GM12891 (cell line): ENCODE measurements at regions not wholly inside any gene's neighbourhood (a gene's known extent, or its start where the extent isn't known, plus 50 kb on each side); places are given as distances from the start of the nearest gene placed in this dataset.

Source experiments
- DNase-seq: peaks from one replicate; pipeline ENCODE4 v3.0.0; 2011; ENCODE audit warnings: low spot score; ENCODE audit not compliant: insufficient read length
- FAIRE-seq: peaks from 2 replicates; lab custom pipeline; 2011; peaks lifted over from hg19 to GRCh38; lab: Jason Lieb, UNC
- PAX5 ChIP-seq: IDR thresholded peaks from 2 replicates; pipeline ENCODE4 v1.6.1; 2011; ENCODE audit warnings: low read length, moderate library complexity, mild to moderate bottlenecking; ENCODE audit not compliant: insufficient read depth, severe bottlenecking
- POLR2A ChIP-seq: IDR thresholded peaks from 2 replicates; pipeline ENCODE4 v1.6.1; 2011; ENCODE audit warnings: low read depth, low read length, control low read depth
- POLR2AphosphoS5 ChIP-seq: IDR thresholded peaks from 2 replicates; pipeline ENCODE4 v1.6.1; 2011; ENCODE audit warnings: low read depth, low read length, control low read depth
- POU2F2 ChIP-seq: IDR thresholded peaks from 2 replicates; pipeline ENCODE4 v1.6.1; 2011; ENCODE audit warnings: low read depth, mild to moderate bottlenecking, control low read depth, low read length, moderate library complexity
- SPI1 ChIP-seq: IDR thresholded peaks from 2 replicates; pipeline ENCODE4 v1.6.1; 2011; ENCODE audit warnings: low read depth, low read length, control low read depth
- TAF1 ChIP-seq: IDR thresholded peaks from 2 replicates; pipeline ENCODE4 v1.6.1; 2011; ENCODE audit warnings: low read depth, low read length, control low read depth

DNA sequence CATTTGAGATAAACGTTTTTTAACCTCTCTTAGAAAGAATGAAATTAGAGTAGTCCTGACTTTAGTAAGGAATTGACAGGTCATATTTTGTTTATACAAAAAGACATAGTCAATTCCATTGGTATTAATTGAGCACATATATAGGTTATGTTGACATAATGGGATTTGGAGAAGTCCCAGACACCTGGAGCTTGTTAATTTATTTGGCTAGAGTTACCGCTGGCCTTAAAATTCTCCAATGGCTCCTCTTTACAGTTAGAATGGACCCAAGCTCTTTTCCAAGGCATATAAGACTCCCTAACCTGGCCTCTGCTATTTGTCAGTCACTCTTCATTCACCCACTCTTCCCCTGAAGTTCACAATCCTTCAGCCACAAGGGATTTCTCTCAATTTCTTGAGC is 221.3 kb downstream of the CBLN4 start:
- no peak for TF ChIP-seq SPI1
- no peak for TF ChIP-seq POLR2AphosphoS5
- TF ChIP-seq TAF1, result no peak
- no peak for TF ChIP-seq POLR2A
- no peak for TF ChIP-seq PAX5
- no peak for TF ChIP-seq POU2F2
- no peak for FAIRE-seq
- no peak for DNase-seq

DNA sequence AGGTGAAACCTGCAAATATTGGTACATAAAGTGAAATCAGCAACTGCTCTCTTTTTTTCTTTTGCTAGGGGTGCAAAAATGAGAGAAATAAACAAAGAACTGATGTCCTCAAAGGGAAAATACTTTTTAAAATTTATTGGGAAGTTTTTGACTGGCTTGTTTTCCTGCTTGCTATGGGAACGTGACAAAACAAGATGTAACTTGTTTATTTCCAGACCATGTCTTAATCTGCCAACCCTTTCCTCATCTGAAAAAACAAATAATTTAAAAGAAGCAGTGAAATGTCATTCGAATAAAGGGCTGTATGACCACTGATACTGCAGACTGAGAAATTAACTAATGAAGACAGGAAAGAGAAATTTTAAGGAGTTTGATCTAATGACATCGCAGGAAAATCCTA is 221.9 kb downstream of the CBLN4 start:
- FAIRE-seq, result no peak
- DNase-seq, result no peak
- TF ChIP-seq TAF1 (no peak), PAX5 (no peak), SPI1 (no peak), POLR2AphosphoS5 (no peak), POU2F2 (no peak), POLR2A (no peak)

DNA sequence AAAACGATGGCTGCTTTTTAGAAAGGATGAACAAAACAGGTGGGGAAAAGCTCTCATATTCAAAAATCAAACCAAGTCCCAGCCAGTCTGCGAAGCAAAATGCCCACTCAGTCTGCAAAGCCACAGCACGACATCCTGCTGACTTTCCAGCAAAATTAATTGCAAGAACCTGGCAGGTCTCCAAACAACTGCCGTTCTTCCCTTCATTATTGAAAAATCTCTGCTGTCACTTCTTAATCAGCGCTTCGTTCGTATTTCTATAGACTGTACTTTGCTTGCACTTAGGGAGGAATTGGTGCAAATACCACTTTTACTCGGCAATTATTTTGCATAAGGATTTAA is 222.4 kb downstream of the CBLN4 start:
- DNase-seq (no peak), FAIRE-seq (no peak)
- no peak for TF ChIP-seq PAX5
- no peak for TF ChIP-seq SPI1
- TF ChIP-seq TAF1, result no peak
- TF ChIP-seq POLR2A, result no peak

- FAIRE-seq (no peak), DNase-seq (no peak)
- TF ChIP-seq TAF1 (no peak), PAX5 (no peak), POLR2AphosphoS5 (no peak), SPI1 (no peak), POLR2A (no peak), POU2F2 (no peak)
These were observed 223.0 kb downstream of the CBLN4 start for GRCh38 chr20:55782224-55782911.

DNA sequence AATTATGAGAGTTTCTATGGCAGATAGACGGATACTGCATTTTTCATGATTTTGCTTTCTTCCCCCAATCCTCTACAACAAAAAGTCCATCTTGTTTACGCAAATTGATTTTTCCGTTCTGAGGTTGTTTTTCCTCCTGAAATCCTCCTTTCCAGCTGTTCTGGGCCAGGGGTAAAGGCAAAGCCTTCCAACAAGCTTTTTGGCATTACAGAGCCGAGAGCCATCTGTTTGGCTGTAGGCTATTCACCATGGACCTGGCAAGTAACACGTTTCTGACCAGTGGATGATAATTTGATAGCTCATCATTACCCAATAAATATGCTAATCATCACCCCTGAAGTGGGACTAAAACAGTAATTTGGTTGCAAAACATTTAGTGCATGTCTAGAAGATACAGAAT is 226.5 kb downstream of the CBLN4 start:
- no peak for TF ChIP-seq POU2F2
- TF ChIP-seq PAX5, result no peak
- TF ChIP-seq SPI1, result no peak
- TF ChIP-seq TAF1, result no peak
- no peak for TF ChIP-seq POLR2AphosphoS5
- no peak for TF ChIP-seq POLR2A
- FAIRE-seq, result no peak
- DNase-seq, result no peak

DNA sequence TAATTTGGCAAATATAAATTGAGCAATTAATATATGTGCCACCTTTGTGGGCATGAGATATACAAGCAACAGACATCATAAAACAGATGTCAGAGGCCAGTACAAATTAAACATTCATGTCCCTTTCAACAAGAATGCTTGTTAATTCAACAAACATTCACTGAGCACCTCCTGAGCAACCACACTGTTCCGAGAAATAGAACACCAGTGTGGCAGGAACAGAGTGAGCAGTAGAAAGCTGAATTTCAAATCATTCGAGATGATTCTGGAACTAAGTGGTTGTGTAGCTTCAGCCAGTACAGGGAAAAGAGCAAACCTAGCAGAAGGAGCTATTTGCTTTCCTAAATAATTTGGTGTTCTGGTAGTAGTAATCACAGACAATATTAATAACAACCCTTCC is 227.7 kb downstream of the CBLN4 start:
- DNase-seq (no peak), FAIRE-seq (no peak)
- TF ChIP-seq POLR2AphosphoS5 (no peak), PAX5 (no peak), SPI1 (no peak), TAF1 (no peak), POLR2A (no peak), POU2F2 (no peak)

DNA sequence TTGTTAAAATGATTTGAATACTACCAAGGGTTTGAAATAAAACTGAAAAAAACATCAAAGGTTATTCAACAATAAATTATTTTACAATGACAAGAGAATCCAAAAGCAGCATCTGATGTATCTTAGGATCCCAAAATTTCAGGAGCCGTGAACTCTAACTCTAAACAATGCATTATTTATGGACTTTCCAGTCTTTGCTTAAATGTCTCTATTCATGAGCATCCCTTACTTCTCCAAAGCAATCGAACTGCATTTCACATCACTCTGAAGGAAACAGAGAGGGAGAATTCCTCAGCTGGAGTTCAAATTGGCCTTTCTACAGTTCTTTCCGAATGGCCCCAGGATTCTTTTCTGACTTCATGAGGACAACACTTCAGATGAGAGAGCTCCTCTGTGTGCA is 229.1 kb downstream of the CBLN4 start:
- no peak for FAIRE-seq
- TF ChIP-seq PAX5 (no peak), POLR2A (no peak), SPI1 (no peak), POLR2AphosphoS5 (no peak), TAF1 (no peak), POU2F2 (no peak)
- DNase-seq, result no peak

DNA sequence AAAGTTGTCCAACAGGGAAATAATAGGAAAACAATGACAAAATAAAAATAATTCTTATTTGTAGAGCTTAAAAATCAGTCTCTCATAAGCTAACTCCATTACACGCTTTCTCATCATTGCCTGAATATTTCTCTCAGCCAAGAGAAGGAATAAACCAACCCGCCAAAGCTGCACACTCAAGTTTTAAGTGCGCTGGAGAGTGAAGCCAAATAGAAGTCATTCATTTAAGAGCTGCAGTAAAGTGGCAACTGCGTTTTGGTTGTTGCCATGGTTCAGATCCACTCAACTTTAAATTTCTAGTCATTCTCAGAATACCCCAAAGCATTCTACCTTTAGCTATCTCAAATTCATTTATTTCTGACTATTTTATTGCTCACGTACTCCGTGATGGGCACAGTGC is 230.7 kb downstream of the CBLN4 start:
- TF ChIP-seq PAX5 (no peak), POU2F2 (no peak), SPI1 (no peak), POLR2AphosphoS5 (no peak), TAF1 (no peak), POLR2A (no peak)
- DNase-seq (no peak), FAIRE-seq (no peak)

DNA sequence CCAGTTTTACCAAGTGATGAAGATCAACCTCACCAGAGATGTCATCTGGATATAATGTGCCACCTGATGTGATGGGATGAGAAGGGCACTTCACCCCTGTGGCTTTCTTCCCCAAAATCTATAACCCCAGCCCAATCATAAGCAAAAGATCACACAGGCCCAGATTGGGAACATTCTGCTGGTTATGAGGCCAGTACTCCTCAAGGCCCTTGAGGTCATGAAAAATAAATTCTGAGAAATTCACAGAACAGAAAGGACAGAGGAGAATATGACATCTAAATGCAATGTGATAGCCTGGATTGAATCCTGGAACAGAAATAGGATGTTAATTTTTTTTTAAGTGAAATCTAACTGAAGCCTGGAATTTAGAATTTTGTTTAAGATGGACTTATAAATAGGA is 243.5 kb downstream of the CBLN4 start:
- no peak for FAIRE-seq
- no peak for DNase-seq
- TF ChIP-seq PAX5, result no peak
- TF ChIP-seq POLR2A, result no peak
- TF ChIP-seq SPI1, result no peak
- no peak for TF ChIP-seq POU2F2
- no peak for TF ChIP-seq POLR2AphosphoS5
- no peak for TF ChIP-seq TAF1

GRCh38 chr20:55761100-55761499 is 244.2 kb downstream of the CBLN4 start:
- FAIRE-seq (no peak), DNase-seq (no peak)
- TF ChIP-seq PAX5 (no peak), SPI1 (no peak), TAF1 (no peak), POLR2A (no peak), POLR2AphosphoS5 (no peak), POU2F2 (no peak)
